OCI-M1 (cell line): ENCODE measurements at regions not wholly inside any gene's neighbourhood (a gene's known extent, or its start where the extent isn't known, plus 50 kb on each side); places are given as distances from the start of the nearest gene placed in this dataset.

ENCODE experiments used
- DNase-seq: peaks from one replicate; lab custom pipeline; 2025; lab: John Stamatoyannopoulos, UW

- no peak for DNase-seq
Observed at GRCh38 chr5:142433526-142434321, 108.9 kb upstream of the SPRY4 start.

DNA sequence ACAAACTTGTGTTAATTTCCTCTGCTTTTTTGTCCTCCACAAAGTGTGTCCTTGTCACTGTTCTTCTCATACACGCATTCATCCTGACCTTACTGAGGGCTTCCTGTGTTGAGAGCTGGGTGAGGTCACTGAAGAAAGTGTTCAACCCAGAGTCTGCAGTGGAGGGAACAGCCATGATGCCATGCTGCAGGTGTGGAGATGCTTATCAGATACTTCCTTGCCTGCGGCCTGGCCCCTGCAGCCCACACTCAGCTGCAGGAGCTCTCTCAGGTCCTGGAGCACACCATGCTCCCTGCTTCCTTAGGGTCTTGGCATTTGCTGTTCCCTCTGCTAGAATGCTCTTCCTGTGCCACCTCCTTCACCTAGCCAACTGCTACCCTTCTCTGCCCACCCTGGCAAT is 108.1 kb upstream of the SPRY4 start:
- no peak for DNase-seq

DNA sequence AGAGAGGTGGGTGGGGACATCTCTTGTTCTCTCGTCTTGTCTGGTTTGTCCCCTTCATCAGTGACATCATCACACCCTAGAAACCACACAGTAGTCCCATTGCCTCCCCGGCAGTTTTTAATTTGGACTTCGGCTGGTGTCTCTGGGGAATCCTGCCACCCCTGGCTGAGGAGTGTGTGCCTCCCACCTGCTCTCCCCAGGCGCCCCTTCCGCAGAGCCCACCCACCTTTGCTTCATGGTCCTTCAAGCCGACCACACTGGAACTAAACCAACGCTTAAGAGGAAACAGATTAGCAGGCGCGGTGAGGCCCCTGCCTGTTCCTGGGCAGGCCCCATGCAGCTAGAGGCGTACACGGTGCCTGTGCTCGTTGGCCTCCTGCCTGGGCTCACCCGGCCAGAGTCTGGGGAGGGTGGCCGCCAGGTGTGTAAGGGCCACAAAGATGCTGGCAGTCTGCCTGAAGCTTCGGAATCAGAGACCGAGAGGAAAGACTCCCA is 107.6 kb upstream of the SPRY4 start:
- DNase-seq = no peak

DNA sequence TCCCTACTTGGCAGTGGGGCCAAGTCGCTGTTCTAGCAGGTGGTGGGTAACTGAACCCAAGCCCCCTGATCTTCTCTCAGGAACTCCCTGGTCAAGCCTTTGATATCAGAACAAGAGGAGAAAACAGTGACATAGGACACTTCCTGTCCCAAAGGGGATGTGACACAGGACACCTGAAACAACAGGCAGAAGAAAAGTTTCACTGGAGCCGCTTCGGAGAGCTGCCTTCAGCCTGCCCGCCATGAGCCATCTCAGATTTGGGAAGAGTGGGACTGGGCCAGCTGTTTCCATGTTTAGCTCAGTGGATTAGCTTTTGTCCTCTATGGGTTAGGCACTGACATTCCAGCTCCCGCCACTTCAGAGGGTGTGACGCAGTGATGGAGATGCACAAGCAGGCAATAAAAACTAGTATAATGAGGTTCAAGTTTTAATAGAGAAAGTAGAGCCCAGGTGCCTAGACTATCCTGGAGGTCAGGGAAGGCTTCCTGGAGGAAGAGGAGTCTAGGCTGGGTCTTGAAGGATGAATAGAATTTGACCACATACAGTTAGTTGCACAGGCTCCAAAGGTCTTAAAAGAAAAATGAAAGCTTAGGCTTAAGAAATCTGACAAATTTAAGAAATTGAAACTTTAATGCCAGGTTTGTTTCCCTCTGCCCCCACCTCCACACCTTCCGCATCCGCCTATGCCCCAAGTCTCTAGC is 104.1 kb upstream of the SPRY4 start:
- no peak for DNase-seq

DNA sequence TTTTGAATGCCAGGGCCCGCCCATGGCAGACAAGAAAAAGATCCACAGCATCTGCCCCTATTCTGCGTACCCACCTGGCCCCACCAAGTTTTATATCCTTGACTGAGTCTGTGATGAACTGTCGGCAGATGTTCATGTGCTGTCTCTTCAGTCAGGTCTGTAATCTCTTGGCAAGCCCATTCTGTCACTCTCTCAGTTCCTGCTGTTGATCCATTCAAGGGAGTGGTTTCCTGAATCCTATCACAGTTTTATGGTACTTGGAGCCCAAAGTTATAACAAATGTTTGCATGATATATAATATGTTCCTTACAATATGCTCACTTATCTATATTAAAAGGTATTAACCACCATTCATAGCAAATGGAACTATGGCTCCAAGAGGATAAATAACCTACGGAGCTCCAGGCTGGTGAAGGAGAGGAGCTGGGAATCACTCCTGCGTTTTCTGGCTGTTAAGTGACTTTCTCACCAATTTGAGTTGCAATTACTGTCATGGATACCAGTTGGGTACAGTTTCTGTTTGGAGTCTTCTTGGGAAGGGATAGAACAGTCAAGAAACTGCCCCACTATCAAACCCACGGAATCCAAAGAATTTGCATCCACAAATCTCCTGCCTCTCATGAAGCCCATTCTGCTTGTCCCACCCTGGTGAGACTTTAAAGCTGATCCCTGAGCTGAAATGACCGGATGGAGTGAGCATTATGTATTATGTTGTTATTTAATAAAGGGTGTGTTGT is 103.4 kb upstream of the SPRY4 start:
- DNase-seq = no peak

DNA sequence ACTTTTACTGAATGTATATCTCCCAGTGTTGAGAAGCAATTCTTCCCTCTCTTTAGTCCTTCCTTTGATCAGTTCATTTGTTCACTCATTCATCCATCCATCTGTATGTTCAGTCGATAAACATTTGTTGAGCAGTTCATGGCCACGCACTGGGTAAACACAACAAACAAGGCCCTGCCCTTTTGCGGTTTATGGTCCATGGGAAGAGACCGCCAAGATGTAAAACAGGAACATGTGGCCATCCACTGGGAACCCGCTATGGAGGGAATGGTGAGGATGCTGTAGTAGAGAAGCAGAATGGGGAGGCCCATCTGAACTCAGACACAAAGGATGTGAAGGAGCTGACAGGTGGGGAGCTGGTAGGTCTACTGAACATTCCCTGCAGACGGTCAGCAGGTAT is 102.7 kb upstream of the SPRY4 start:
- no peak for DNase-seq

GRCh38 chr5:142427015-142427364 is 102.2 kb upstream of the SPRY4 start:
- no peak for DNase-seq

- DNase-seq = no peak
Observed at GRCh38 chr5:142426129-142427014, 101.6 kb upstream of the SPRY4 start.

DNA sequence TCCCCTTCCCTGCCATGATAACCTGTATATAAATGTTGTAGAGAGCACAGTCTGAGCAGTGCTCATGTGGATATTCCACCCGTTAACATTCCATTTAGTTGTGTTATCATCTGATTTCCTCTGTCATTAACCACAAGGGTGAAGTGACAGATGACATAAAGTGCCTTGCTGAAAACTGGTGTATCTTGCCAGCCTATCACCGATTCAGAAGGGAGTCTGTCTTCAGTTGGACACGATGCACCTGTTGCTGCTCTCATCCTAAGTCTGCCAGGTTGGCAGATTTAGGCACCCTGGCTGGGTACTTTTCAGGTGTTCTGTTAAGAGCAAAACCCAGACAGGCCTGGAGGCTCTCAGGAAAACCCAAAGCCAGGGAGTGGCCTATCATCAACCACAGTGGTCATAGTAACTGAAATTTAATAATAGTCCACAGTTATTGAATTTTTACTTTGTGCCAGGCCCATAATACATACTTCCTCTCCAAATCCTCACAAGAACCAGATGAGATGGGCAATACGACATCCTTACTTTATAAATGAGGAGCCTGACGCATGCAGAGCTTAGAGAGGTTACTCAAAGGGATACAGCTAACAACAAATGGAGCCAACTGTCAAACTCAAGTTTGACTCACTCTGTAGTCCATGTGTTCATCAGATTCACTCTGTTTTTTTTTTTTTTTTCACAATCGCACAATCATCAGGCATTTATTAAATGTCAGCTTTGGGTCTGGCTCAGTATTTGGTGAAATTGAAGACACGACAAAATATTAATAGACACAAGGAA is 100.7 kb upstream of the SPRY4 start:
- no peak for DNase-seq

GRCh38 chr5:142422429-142422828 is 97.6 kb upstream of the SPRY4 start:
- DNase-seq = no peak

DNA sequence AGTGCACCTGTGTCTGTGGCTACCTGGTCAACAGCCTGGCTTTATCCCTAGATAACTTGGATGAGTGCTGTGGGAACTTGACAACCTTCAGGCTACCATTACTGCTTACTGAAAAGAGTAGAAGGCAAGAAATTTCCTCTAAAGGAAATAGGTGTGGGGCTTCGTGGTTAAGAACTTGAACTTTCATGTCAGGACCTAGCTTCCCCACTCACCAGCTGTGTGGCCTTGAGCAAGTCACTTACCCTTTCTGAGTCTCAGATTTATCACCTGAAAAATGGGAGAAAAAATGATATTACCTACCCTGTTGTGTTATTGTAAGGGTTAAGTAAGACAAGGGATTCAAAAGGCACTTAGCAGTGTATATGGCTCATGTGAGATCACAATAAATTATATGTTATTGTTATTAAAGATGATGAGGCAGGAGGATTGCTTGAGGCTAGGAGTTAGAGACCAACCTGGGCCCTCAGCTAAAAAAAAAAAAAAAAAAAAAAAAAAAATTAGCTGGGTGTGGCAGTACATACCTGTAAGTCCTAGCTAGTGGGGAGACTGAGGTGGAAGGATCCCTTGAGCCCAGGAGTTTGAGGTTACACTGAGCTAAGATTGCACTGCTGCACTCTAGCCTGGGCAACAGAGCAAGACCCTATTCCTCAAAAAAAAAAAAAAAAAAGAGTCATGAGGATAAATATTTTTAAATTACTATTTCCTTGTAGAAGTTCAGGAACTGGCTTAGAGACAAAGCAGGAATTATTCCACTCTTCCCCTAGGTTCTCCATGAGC is 97.0 kb upstream of the SPRY4 start:
- DNase-seq = no peak

DNA sequence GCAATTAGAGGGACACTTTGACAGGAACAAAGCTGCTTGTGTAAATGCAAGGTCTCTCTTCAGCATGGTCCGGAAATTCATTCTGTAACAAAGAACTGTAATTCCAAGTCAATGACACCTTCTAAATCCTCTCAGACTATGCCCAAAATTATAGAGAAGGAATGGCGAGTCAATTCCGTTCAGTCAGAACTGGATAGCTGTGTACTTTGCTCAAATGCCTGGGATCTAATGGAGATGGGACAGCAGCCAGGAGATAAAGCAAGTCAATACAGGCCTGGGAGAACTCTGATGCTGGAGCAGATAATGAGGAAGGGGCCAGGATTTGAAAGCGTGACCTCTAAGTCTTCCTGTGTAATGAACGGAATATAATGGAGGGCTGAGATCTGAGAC is 96.4 kb upstream of the SPRY4 start:
- DNase-seq = no peak

DNA sequence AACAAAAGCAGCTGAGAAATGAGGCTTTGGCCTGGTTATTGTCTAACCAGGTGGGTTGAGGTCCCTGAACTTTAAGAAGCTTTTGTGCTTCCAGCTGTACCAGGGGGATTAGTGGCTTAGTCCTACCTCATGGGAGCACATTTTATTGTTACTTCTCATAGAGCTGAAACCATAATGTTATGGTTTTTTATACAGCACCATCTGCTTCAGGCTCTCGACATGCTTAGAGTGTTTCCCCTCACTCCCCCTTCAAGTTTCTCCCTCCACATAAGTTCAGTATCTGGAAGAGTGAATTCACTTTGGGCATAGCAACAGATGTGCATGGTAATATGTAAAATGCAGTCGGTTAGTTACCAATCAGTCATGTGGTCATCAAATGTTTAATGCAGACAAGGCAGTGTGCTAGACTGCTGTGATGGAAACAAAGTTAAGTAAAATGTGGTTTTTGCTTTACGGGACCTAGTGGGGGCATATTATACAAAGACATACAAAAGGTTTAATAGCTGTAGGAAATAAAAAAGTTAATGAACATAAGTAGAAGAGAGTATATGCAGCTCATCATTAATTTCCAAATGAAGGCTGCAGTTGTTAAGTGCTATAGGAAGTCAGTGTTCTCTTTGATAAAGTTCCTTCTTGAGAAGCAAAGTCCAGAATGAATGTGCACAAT is 95.9 kb upstream of the SPRY4 start:
- DNase-seq = no peak

DNA sequence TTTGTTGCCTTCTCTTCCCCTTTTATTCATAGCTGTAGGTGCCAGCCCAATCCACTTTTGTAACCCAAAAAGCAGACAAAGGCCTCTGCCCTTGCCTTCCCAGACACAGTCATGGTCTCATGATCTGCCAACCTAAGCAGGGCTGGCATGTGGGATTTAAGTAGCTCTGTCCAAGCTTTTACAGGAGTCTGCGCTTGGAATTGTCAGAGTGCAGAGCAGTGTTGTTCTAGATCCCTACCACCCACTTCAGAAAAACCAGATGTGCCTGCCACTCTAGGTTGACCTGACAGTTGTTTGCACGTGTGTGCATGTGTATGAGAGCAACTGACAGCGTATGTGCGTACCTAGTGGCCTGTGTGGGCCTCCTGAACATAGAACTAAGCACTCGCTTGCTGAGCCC is 87.8 kb upstream of the SPRY4 start:
- no peak for DNase-seq

GRCh38 chr5:142411656-142412425 is 87.0 kb upstream of the SPRY4 start:
- DNase-seq = no peak

GRCh38 chr5:142411103-142411502 is 86.3 kb upstream of the SPRY4 start:
- DNase-seq = no peak

- DNase-seq = no peak
Observed at GRCh38 chr5:142408981-142409481, 84.2 kb upstream of the SPRY4 start.

- no peak for DNase-seq
Observed at GRCh38 chr5:142408536-142408935, 83.7 kb upstream of the SPRY4 start.
